ENCODE measurements at regions not wholly inside any gene's neighbourhood (a gene's known extent, or its start where the extent isn't known, plus 50 kb on each side); places are given as distances from the start of the nearest gene placed in this dataset.

GRCh38 chr14:105745433-105746123 is 219.2 kb downstream of the TMEM121 start:
- 79% methylated on average over 5 of the region's 6 CpGs; no CpG with 5 or more reads in 1 of the 2 experiments for WGBS, 2 experiments (ENCODE audit: extremely low coverage in 1 of 2, insufficient coverage in 1 of 2, insufficient read length in 1 of 2, insufficient replicate concordance in 2 of 2, low coverage in 1 of 2, low lambda C conversion rate in 2 of 2, missing lambda C conversion rate in 1 of 2)
- H2BK5ac ChIP-seq (ENCODE audit: low read depth, low read length), result no peak overlapping the region
- H3K36me3 ChIP-seq (ENCODE audit: control insufficient read depth in 2 of 4, insufficient read depth in 4 of 4, low read length in 3 of 4), result no peaks in the 10 kb centered on the region
- ChIA-PET CTCF (ENCODE audit: partially characterized antibody) (interaction anchor here (0.6 kb wide), 1 partner anchor 16 kb away, joined by 3 read pairs; no protein-coding TSS in a partner anchor), POLR2A (ENCODE audit: partially characterized antibody) (no interaction called here)
- no peaks in the 10 kb centered on the region for H3K79me1 ChIP-seq (ENCODE audit: low read depth, low read length)
- H3K18ac ChIP-seq (ENCODE audit: extremely low read depth, low read length), result no peak overlapping the region
- DNase-seq (ENCODE audit: low read depth in 1 of 2, low spot score in 2 of 2), result no peak
- H3K27ac ChIP-seq (ENCODE audit: low read depth, low read length), result no peak overlapping the region
- H3K9ac ChIP-seq (replicated peaks in 1 of 4; ENCODE audit: extremely low read depth in 1 of 4, low read depth in 3 of 4, low read length in 3 of 4), result no peak overlapping the region
- H4K91ac ChIP-seq (replicated peaks; ENCODE audit: insufficient read length, low read length), result no peak overlapping the region
- H3K56ac ChIP-seq (replicated peaks; ENCODE audit: insufficient read length, low read depth, low read length), result no peak overlapping the region
- H2AK5ac ChIP-seq (ENCODE audit: low read depth, low read length), result no peak overlapping the region
- H3K4me1 ChIP-seq (replicated peaks in 1 of 4; ENCODE audit: control insufficient read depth in 3 of 4, insufficient read depth in 4 of 4, low read length in 3 of 4), result no peaks in the 10 kb centered on the region
- H4K20me1 ChIP-seq (replicated peaks in 1 of 2; ENCODE audit: control insufficient read depth in 1 of 2, insufficient read depth in 2 of 2, low read length in 2 of 2), result no peaks in the 10 kb centered on the region
- H3K27me3 ChIP-seq (replicated peaks in 1 of 4; ENCODE audit: control insufficient read depth in 3 of 4, extremely low read depth in 1 of 4, insufficient read depth in 3 of 4, low read length in 3 of 4), result no peaks in the 10 kb centered on the region
- H4K5ac ChIP-seq (ENCODE audit: insufficient read length, low read depth, low read length), result no peak overlapping the region
- H3K9me3 ChIP-seq (ENCODE audit: insufficient read depth in 2 of 2, low read depth in 1 of 2, low read length in 1 of 2), result peaks cover 21 to 74% of the 10 kb centered on the region in 2 experiments
- H3K14ac ChIP-seq (ENCODE audit: insufficient read length), result no peak overlapping the region
- H4K8ac ChIP-seq (ENCODE audit: extremely low read depth, insufficient read depth, low read length), result no peak overlapping the region
- H3K79me2 ChIP-seq (ENCODE audit: control insufficient read depth in 1 of 2, insufficient read depth in 2 of 2, low read length in 2 of 2), result no peaks in the 10 kb centered on the region
- no peak overlapping the region for H2BK120ac ChIP-seq (replicated peaks; ENCODE audit: low read depth, low read length)
- H2BK15ac ChIP-seq (ENCODE audit: low read length), result no peak overlapping the region
- no peak overlapping the region for H3K4ac ChIP-seq (replicated peaks; ENCODE audit: insufficient read length, low read depth, low read length)
- H3K4me2 ChIP-seq (ENCODE audit: insufficient read depth in 1 of 2, low read depth in 2 of 2, low read length in 2 of 2), result no peak overlapping the region
- no peak overlapping the region for H2AFZ ChIP-seq (ENCODE audit: low read length)
- no peak overlapping the region for H3K23ac ChIP-seq (ENCODE audit: insufficient read length)
- no peak overlapping the region for H3K4me3 ChIP-seq (ENCODE audit: extremely low read depth in 1 of 4, insufficient read depth in 2 of 4, low read depth in 3 of 4, low read length in 4 of 4)
- H2BK20ac ChIP-seq (ENCODE audit: low read length), result no peak overlapping the region
- H3K23me2 ChIP-seq (ENCODE audit: low read depth, low read length), result no peaks in the 10 kb centered on the region
- FAIRE-seq, result no peak
- no peak overlapping the region for H2BK12ac ChIP-seq (ENCODE audit: low read depth, low read length)

Data from H1 (cell line).